GM18868 (cell line): ENCODE measurements at regions not wholly inside any gene's neighbourhood (a gene's known extent, or its start where the extent isn't known, plus 50 kb on each side); places are given as distances from the start of the nearest gene placed in this dataset.
A peak's percentile ranks its signal among the peaks of the same experiment; 100 is the strongest.

Source experiments
- ATAC-seq: cut with Tn5 transposase; IDR thresholded peaks from one replicate; pipeline ENCODE4 v1.9.1; 2021; ENCODE audit warnings: mild to moderate bottlenecking, moderate library complexity; ENCODE audit not compliant: unreplicated experiment

- ATAC-seq, result no peak
Observed at GRCh38 chr2:71824436-71824835, 323.2 kb downstream of the CYP26B1 start.

GRCh38 chr2:71823526-71823925 lies 324.1 kb downstream of the CYP26B1 start:
- ATAC-seq, result no peak

GRCh38 chr2:71822463-71822862 lies 325.2 kb downstream of the CYP26B1 start:
- ATAC-seq, result no peak

GRCh38 chr2:71821856-71822255 lies 325.8 kb downstream of the CYP26B1 start:
- no peak for ATAC-seq

- ATAC-seq, result no peak
Observed at GRCh38 chr2:71816815-71817214, 330.8 kb downstream of the CYP26B1 start.

GRCh38 chr2:71815701-71816474 lies 331.8 kb downstream of the CYP26B1 start:
- ATAC-seq, result no peak

GRCh38 chr2:71814885-71815284 lies 332.8 kb downstream of the CYP26B1 start:
- ATAC-seq, result no peak

- ATAC-seq, result no peak
Observed at GRCh38 chr2:71813807-71814470, 333.7 kb downstream of the CYP26B1 start.

GRCh38 chr2:71813315-71813714 lies 334.3 kb downstream of the CYP26B1 start:
- no peak for ATAC-seq

- no peak for ATAC-seq
Observed at GRCh38 chr2:71812736-71813135, 334.9 kb downstream of the CYP26B1 start.

- ATAC-seq, result no peak
Observed at GRCh38 chr2:71811726-71812125, 335.9 kb downstream of the CYP26B1 start.

- ATAC-seq, result no peak
Observed at GRCh38 chr2:71811157-71811556, 336.5 kb downstream of the CYP26B1 start.

GRCh38 chr2:71807581-71808451 lies 339.8 kb downstream of the CYP26B1 start:
- ATAC-seq, result no peak

GRCh38 chr2:71806432-71806831 lies 341.2 kb downstream of the CYP26B1 start:
- ATAC-seq, result peak; percentile 64

GRCh38 chr2:71804281-71804751 lies 343.3 kb downstream of the CYP26B1 start:
- ATAC-seq, result no peak

- no peak for ATAC-seq
Observed at GRCh38 chr2:71803398-71803797, 344.3 kb downstream of the CYP26B1 start.

- no peak for ATAC-seq
Observed at GRCh38 chr2:71802556-71802955, 345.1 kb downstream of the CYP26B1 start.

GRCh38 chr2:71801969-71802368 lies 345.7 kb downstream of the CYP26B1 start:
- no peak for ATAC-seq

GRCh38 chr2:71801556-71801955 lies 346.1 kb downstream of the CYP26B1 start:
- no peak for ATAC-seq

GRCh38 chr2:71800851-71801250 lies 346.8 kb downstream of the CYP26B1 start:
- ATAC-seq, result no peak

- no peak for ATAC-seq
Observed at GRCh38 chr2:71800106-71800809, 346.9 kb downstream of the DYSF start.
